HT-29 (cell line): ENCODE measurements at regions not wholly inside any gene's neighbourhood (a gene's known extent, or its start where the extent isn't known, plus 50 kb on each side); places are given as distances from the start of the nearest gene placed in this dataset.
"Not testable (repeated sequence)": the region's sequence is repeated elsewhere in the genome, so short reads cannot be mapped to it uniquely, and the experiment has no call there.

Experiments used
- DNase-seq: peaks from one replicate; pipeline ENCODE4 v3.0.0-alpha.2; 2015; ENCODE audit warnings: low spot score

- no peak for DNase-seq
Measured at GRCh38 chr13:81080911-81081454, 740.1 kb upstream of the SPRY2 start.

DNA sequence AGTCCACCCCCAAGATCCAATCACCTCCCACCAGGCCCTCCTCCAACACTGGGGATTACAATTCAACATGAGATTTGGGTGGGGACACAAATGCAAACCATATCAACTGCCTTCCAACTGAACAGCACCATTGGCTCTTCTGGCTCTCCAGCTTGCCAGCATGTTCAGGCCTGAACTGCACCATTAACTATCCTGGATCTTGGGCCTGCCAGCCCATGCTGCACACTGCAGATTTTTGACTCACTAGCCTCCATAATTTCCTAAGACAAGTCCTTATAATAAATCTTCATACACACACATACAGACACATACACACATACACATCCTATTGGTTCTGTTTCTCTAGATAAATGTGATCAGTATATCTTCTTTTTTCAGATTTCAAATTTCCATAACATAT lies 737.1 kb upstream of the SPRY2 start:
- no peak for DNase-seq

DNA sequence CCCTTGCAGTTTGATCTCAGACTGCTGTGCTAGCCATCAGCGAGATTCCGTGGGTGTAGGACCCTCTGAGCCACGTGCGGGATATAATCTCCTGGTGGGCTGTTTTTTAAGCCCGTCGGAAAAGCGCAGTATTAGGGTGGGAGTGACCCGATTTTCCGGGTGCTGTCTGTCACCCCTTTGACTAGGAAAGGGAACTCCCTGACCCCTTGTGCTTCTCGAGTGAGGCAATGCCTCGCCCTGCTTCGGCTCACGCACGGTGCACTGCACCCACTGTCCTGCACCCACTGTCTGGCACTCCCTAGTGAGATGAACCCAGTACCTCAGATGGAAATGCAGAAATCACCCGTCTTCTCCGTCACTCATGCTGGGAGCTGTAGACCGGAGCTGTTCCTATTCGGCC lies 728.9 kb upstream of the SPRY2 start:
- not testable (repeated sequence) for DNase-seq

GRCh38 chr13:81058916-81059290 lies 718.0 kb upstream of the SPRY2 start:
- no peak for DNase-seq

GRCh38 chr13:81058211-81058915 lies 717.4 kb upstream of the SPRY2 start:
- no peak for DNase-seq

DNA sequence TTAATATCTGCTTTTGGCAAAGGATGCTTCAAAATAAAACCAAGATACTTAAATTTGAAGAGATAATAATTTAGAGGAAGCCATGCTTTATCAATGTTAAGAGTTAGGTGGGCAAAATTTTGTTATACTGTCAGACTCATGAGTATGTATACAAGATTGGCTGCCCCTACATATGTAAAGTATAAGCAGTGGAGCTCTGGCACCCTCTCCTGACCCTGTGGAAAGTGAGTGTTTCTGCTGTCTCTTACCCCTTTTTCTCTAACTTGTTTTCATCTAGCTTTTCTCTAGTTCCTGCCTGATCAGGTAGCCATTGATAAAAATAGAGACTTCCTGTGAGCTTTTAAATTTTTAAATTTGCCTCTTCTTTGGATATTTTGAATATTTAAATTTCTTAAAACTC lies 710.9 kb upstream of the SPRY2 start:
- peak; percentile 17 for DNase-seq

DNA sequence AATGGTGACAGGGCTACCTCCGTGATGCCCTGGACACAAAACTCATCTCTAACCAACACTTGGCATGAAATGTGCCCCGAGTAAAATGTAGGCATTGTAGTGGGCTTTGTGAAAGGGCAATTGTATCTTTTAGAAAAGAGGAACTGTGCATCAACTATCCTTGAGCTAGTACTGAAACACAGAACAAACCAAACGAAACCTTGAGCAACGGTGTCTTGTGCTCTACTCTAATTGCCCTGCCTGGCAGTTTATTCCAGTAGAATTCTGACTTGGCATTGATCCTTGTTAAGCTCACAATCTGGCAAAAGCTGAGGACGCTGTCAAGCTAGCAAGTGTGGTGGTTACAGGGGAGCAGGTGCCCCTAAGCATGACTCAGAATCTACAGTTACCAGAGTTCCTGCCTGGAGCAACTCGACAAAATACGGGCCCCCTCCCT lies 707.1 kb upstream of the SPRY2 start:
- no peak for DNase-seq

GRCh38 chr13:81041761-81042160 lies 700.8 kb upstream of the SPRY2 start:
- no peak for DNase-seq

- DNase-seq = no peak
Measured at GRCh38 chr13:81031996-81032395, 691.1 kb upstream of the SPRY2 start.

GRCh38 chr13:81025091-81025490 lies 684.2 kb upstream of the SPRY2 start:
- DNase-seq = no peak

- DNase-seq = no peak
Measured at GRCh38 chr13:81021284-81021840, 680.4 kb upstream of the SPRY2 start.

GRCh38 chr13:81020010-81020409 lies 679.1 kb upstream of the SPRY2 start:
- no peak for DNase-seq

DNA sequence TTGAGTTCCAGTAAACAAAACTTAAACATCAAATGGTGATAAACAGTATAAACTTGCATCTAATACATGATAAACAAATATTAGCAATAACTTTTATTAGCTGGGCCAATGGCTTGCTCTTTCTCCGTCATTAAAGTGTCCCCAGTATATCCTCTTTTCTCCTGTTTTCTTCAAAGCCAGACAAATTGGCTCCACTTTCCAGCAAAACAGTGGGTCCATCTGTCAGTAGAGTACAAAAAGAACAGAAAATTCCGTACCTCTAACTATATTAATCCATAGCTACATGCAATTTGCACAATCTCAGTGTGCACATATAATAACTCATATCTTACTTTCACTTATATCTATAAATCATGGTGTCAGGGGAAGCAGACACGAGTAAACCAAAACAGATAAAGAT lies 678.0 kb upstream of the SPRY2 start:
- no peak for DNase-seq

DNA sequence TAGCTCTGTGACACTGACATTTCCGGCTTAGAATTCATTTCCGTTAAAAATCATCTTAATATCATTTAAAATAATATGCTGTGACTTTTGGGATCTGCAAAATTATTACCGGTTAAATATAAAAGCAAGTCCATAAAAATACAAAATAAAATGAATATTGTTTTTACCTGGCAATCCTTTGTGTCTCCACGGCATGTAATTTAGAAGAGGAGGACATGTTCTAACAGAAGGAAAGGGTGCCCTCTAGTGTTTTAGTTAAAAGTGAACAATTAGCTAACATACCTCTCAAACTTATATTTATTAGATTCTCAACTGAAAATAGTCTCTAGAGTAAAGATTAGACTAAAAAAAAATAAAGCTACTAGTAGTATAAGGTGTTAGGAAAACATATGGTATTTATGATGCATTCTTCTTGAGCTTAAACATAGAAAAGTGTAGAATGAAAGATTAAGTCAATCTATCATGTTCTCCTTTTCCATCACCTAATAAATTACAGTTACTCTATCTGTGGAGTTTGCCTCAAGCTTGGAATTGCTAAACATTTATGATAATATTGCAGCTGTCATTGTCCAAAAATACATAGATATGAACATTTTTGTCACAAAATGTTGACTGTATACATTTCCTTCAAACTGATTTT lies 676.7 kb upstream of the SPRY2 start:
- DNase-seq = peak; percentile 59

GRCh38 chr13:81012031-81012430 lies 671.1 kb upstream of the SPRY2 start:
- DNase-seq = peak; percentile 25

DNA sequence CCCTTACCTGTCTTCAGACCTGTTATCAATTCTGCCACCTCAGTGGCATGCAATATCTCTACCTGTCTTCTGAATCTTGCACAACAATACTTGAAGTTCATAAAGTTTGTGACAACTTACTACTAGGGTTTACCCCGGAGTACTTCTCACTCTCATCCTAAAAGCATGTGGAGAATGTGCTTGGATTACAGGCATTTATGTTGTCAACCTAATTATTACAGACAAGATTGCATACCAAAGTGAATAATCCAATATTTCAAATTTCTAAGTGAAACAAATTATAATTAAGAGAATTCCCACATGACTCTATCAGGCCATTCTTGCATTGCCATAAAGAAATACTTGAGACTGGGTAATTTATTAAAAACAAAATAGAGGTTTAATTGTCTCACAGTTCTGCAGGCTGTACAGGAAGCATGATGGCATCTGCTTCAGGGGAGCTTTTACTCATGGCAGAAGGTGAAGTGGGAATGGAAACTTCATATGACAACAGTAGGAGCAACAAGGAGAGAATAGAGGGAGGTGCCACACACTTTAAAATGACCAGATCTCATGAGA lies 661.0 kb upstream of the SPRY2 start:
- no peak for DNase-seq

GRCh38 chr13:80998603-80999002 lies 657.7 kb upstream of the SPRY2 start:
- not testable (repeated sequence) for DNase-seq

GRCh38 chr13:80989747-80990146 lies 648.8 kb upstream of the SPRY2 start:
- DNase-seq = no peak

DNA sequence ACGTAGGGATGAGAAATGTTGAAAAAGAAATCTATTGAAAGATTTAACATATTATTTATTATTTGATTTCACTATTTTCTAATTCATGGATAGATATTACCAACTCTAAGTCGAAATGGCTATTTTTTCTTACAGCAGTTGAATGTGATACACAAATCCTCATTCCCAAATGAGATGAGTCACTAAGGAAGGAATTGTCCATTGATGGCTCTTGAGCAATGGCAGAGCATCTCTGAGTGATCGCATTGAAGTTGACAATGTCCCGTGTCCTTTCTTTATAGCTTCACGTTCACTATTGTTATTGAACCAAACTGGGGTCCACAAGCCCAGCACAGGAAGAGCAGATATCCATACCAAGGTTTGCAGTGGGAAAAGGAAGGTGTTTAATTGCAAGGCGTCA lies 648.3 kb upstream of the SPRY2 start:
- DNase-seq = no peak

DNA sequence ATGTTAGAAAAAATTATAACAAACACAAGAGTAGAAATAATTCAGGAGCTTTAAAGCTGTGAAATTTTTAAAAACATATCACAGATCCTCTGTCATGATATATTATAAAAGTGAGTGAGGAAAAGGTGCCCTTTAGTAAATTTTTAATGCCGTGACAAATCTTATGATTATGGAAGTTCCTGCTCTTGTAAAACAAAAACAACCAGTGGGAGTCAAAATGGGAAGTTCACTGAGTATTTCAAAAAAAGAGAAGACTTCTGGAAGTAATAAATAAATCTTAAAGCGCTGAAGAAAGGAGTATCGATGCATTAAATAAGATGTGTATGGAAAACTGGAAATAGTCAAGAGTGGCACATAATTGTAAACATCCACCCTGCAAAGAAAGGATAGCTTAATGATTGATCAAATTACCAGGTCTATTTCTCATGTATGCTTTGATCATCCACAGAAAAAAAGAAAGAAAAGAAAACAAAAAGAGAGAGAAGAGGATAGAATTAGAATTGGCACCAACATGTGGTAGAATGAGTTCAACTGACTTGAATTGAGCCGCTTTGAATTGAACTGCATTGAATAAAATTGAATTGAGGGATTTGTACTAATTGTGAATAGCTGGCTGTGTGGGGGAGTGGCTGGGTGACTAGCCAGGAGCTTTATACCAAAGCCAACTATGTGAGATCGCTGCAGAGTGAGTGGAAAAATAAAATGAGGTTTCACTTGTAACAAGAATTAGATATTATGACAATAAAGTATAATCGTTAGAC lies 647.6 kb upstream of the SPRY2 start:
- DNase-seq = no peak

DNA sequence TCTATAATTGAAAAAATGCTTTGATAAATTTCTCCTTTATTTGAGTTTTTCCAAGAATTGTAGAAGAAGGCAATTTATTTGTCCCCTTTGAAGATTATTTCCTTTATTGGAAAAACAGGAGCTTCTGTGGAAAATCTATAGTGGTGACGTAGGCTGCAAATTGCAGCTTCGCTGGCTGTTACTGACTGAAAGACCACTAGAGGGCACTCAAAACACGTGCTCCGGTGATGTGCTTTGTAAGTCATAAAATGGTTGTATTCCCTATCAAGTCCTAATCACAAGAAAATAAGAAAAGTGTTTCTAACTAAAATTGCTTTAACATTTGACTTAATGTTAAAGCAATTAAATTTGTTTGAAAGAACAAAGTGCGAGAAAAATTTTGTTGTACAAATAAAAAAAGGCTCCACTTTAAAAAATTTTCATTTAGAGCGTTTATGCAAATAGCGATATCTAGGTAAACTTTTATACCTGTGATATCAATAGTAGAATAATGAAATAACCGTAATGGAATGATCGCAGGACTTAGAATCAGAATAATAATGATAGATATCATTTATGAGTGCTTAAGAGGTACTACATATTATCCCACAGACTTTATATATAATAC lies 638.2 kb upstream of the SPRY2 start:
- DNase-seq = peak; percentile 82
